ENCODE measurements at regions not wholly inside any gene's neighbourhood (a gene's known extent, or its start where the extent isn't known, plus 50 kb on each side); places are given as distances from the start of the nearest gene placed in this dataset.

- H3K4me2 ChIP-seq: no peak overlapping the region
- no peak overlapping the region for H3K4me3 ChIP-seq
- no peak overlapping the region for H3K27ac ChIP-seq
- H3K9me3 ChIP-seq: no peaks in the 10 kb centered on the region
- TF ChIP-seq TFCP2L1 (CRISPR knock-in tag; IDR thresholded peaks at IDR 0.05): no peak
- TF ChIP-seq HOXB5 (CRISPR knock-in tag; IDR thresholded peaks at IDR 0.05): no peak
- TF ChIP-seq, protein P1, sequence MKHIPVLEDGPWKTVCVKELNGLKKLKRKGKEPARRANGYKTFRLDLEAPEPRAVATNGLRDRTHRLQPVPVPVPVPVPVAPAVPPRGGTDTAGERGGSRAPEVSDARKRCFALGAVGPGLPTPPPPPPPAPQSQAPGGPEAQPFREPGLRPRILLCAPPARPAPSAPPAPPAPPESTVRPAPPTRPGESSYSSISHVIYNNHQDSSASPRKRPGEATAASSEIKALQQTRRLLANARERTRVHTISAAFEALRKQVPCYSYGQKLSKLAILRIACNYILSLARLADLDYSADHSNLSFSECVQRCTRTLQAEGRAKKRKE (CRISPR knock-in tag; IDR thresholded peaks at IDR 0.05; ENCODE audit: low read depth): no peak
- TF ChIP-seq SREBF2 (IDR thresholded peaks at IDR 0.05): no peak
- no peak for TF ChIP-seq POLR2AphosphoS2 (conservative IDR thresholded peaks at IDR 0.05; ENCODE audit: low read length)
- TF ChIP-seq, protein P2, sequence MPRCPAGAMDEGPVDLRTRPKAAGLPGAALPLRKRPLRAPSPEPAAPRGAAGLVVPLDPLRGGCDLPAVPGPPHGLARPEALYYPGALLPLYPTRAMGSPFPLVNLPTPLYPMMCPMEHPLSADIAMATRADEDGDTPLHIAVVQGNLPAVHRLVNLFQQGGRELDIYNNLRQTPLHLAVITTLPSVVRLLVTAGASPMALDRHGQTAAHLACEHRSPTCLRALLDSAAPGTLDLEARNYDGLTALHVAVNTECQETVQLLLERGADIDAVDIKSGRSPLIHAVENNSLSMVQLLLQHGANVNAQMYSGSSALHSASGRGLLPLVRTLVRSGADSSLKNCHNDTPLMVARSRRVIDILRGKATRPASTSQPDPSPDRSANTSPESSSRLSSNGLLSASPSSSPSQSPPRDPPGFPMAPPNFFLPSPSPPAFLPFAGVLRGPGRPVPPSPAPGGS (IDR thresholded peaks at IDR 0.05): no peak
- TF ChIP-seq, protein P3, sequence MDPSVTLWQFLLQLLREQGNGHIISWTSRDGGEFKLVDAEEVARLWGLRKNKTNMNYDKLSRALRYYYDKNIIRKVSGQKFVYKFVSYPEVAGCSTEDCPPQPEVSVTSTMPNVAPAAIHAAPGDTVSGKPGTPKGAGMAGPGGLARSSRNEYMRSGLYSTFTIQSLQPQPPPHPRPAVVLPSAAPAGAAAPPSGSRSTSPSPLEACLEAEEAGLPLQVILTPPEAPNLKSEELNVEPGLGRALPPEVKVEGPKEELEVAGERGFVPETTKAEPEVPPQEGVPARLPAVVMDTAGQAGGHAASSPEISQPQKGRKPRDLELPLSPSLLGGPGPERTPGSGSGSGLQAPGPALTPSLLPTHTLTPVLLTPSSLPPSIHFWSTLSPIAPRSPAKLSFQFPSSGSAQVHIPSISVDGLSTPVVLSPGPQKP (IDR thresholded peaks at IDR 0.05; ENCODE audit: low read depth, low read length): no peak
- TF ChIP-seq, protein P4, sequence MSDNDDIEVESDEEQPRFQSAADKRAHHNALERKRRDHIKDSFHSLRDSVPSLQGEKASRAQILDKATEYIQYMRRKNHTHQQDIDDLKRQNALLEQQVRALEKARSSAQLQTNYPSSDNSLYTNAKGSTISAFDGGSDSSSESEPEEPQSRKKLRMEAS (IDR thresholded peaks at IDR 0.05): no peak
- TF ChIP-seq PHF8 (IDR thresholded peaks at IDR 0.05; ENCODE audit: borderline replicate concordance, low read depth): no peak
- TF ChIP-seq ZSCAN20 (CRISPR knock-in tag; IDR thresholded peaks at IDR 0.05): no peak
- no peak for TF ChIP-seq FOSB (CRISPR knock-in tag; IDR thresholded peaks at IDR 0.05)
- no peak for TF ChIP-seq E2F6 (IDR thresholded peaks at IDR 0.05; ENCODE audit: borderline replicate concordance, low read depth)
- TF ChIP-seq MAFK (IDR thresholded peaks at IDR 0.05; ENCODE audit: partially characterized antibody): no peak
- no peak for TF ChIP-seq NR3C1 (IDR thresholded peaks at IDR 0.05)
- no peak for TF ChIP-seq CTCF (IDR thresholded peaks at IDR 0.05)
- no peak for TF ChIP-seq HDAC2 (IDR thresholded peaks at IDR 0.05)
- no peak for TF ChIP-seq CHD4 (IDR thresholded peaks at IDR 0.05; ENCODE audit: borderline replicate concordance)
- no peak for TF ChIP-seq ZFP36 (IDR thresholded peaks at IDR 0.05; ENCODE audit: borderline replicate concordance, partially characterized antibody)
- TF ChIP-seq HOXB13 (CRISPR knock-in tag; IDR thresholded peaks at IDR 0.05; ENCODE audit: low read depth): no peak
- TF ChIP-seq, protein P5, sequence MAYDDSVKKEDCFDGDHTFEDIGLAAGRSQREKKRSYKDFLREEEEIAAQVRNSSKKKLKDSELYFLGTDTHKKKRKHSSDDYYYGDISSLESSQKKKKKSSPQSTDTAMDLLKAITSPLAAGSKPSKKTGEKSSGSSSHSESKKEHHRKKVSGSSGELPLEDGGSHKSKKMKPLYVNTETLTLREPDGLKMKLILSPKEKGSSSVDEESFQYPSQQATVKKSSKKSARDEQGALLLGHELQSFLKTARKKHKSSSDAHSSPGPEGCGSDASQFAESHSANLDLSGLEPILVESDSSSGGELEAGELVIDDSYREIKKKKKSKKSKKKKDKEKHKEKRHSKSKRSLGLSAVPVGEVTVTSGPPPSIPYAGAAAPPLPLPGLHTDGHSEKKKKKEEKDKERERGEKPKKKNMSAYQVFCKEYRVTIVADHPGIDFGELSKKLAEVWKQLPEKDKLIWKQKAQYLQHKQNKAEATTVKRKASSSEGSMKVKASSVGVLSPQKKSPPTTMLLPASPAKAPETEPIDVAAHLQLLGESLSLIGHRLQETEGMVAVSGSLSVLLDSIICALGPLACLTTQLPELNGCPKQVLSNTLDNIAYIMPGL (CRISPR knock-in tag; IDR thresholded peaks at IDR 0.05; ENCODE audit: borderline replicate concordance): no peak
- ChIA-PET POLR2A (no interaction called here), CTCF (interaction anchor here (0.8 to 4.1 kb wide), 4 partner anchors 11 to 649 kb away, joined by 3 to 15 read pairs (median 3); no protein-coding TSS in a partner anchor)
- no peaks in the 10 kb centered on the region for H3K4me1 ChIP-seq
- FAIRE-seq (no peak), DNase-seq (ENCODE audit: low read depth in 1 of 2, low spot score in 1 of 2) (no peak), ATAC-seq (no peak)
- whole genome bisulfite sequencing (ENCODE audit: missing lambda C conversion rate): 26% methylated on average over 3 of the region's 3 CpGs
These were observed 128.0 kb downstream of the INSIG2 start for GRCh38 chr2:118216224-118216623.
